BE2C (cell line): ENCODE measurements at regions not wholly inside any gene's neighbourhood (a gene's known extent, or its start where the extent isn't known, plus 50 kb on each side); places are given as distances from the start of the nearest gene placed in this dataset.
"Not testable (repeated sequence)": the region's sequence is repeated elsewhere in the genome, so short reads cannot be mapped to it uniquely, and the experiment has no call there.

Source experiments
- DNase-seq: peaks from one replicate; pipeline ENCODE4 v3.0.0-alpha.2; 2020
- H3K27me3 ChIP-seq: fragments of 250-450 bp; sonication (Bioruptor Pico); 2 replicates; pipeline ENCODE4 v1.5.1; 2020; ENCODE audit warnings: mild to moderate bottlenecking
- H3K36me3 ChIP-seq: fragments of 250-450 bp; sonication (Bioruptor Pico); 2 replicates; pipeline ENCODE4 v1.5.1; 2020; ENCODE audit warnings: mild to moderate bottlenecking
- H3K4me1 ChIP-seq: fragments of 250-450 bp; sonication (Bioruptor Pico); 2 replicates; pipeline ENCODE4 v1.5.1; 2020
- H3K4me3 ChIP-seq: 2 replicates; pipeline ENCODE4 v1.5.1; 2011; ENCODE audit warnings: low read depth, low read length
- H3K9me3 ChIP-seq: fragments of 250-450 bp; sonication (Bioruptor Pico); 2 replicates; pipeline ENCODE4 v1.5.1; 2020
- CTCF ChIP-seq: IDR thresholded peaks from 2 replicates; pipeline ENCODE4 v1.5.1; 2012; ENCODE audit warnings: mild to moderate bottlenecking, low read depth, low read length

GRCh38 chr21:22164912-22165311 is 1166.7 kb downstream of the NCAM2 start:
- Histone ChIP-seq H3K9me3 (no peaks in the 10 kb centered on the region), H3K4me3 (no peak overlapping the region), H3K27me3 (no peaks in the 10 kb centered on the region), H3K4me1 (no peaks in the 10 kb centered on the region), H3K36me3 (no peaks in the 10 kb centered on the region)
- TF ChIP-seq CTCF = no peak
- DNase-seq = no peak

- Histone ChIP-seq H3K36me3 (no peaks in the 10 kb centered on the region), H3K27me3 (no peaks in the 10 kb centered on the region), H3K9me3 (no peaks in the 10 kb centered on the region), H3K4me1 (no peaks in the 10 kb centered on the region), H3K4me3 (no peak overlapping the region)
- TF ChIP-seq CTCF = no peak
- no peak for DNase-seq
These were observed 1176.5 kb downstream of the NCAM2 start for GRCh38 chr21:22174746-22175145.

- Histone ChIP-seq H3K27me3 (no peaks in the 10 kb centered on the region), H3K9me3 (no peaks in the 10 kb centered on the region), H3K4me1 (no peaks in the 10 kb centered on the region), H3K4me3 (no peak overlapping the region), H3K36me3 (no peaks in the 10 kb centered on the region)
- no peak for DNase-seq
- TF ChIP-seq CTCF = no peak
These were observed 1191.1 kb downstream of the NCAM2 start for GRCh38 chr21:22189278-22189677.

GRCh38 chr21:22191581-22191980 is 1193.4 kb downstream of the NCAM2 start:
- Histone ChIP-seq H3K27me3 (no peaks in the 10 kb centered on the region), H3K4me1 (no peaks in the 10 kb centered on the region), H3K9me3 (no peaks in the 10 kb centered on the region), H3K36me3 (no peaks in the 10 kb centered on the region), H3K4me3 (no peak overlapping the region)
- DNase-seq = no peak
- no peak for TF ChIP-seq CTCF

- Histone ChIP-seq H3K27me3 (no peaks in the 10 kb centered on the region), H3K4me3 (no peak overlapping the region), H3K36me3 (no peaks in the 10 kb centered on the region), H3K4me1 (no peaks in the 10 kb centered on the region), H3K9me3 (no peaks in the 10 kb centered on the region)
- TF ChIP-seq CTCF = no peak
- no peak for DNase-seq
These were observed 1194.6 kb downstream of the NCAM2 start for GRCh38 chr21:22192766-22193165.

GRCh38 chr21:22194986-22195385 is 1196.8 kb downstream of the NCAM2 start:
- not testable (repeated sequence) for H3K9me3 ChIP-seq, H3K36me3 ChIP-seq, DNase-seq, H3K27me3 ChIP-seq, H3K4me3 ChIP-seq, H3K4me1 ChIP-seq
